ENCODE measurements at regions not wholly inside any gene's neighbourhood (a gene's known extent, or its start where the extent isn't known, plus 50 kb on each side); places are given as distances from the start of the nearest gene placed in this dataset.

- DNase-seq = no peak
These were observed 53.0 kb upstream of the ANKEF1 start for GRCh38 chr20:9981829-9982228.

DNA sequence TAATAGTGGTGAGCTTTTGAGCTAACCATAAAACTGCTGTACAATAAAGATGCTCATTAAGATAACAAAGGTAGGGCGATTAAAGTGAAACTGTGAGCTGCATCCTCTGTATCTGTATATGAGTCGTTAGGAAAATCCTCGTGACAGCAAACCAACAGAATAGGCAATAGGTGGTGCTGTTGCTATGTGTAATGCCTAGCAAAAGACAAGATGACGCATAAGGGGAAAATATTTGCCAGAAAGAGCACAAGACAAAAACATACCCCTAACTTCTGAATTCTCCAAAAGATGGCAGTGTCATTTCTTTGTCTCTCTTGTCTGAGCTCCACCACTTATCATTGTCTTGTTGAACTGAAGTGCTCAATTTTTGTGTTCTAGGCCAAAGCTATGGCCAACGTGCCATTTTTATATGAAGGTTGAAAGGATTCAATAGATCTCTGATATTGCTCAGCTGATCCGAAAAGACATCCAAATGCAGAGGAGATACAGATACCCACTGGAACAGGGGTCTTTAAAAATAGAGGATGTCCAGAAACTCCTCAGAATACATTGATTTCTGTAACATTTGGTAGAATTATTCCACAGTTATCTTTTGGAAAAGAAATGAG lies 56.3 kb upstream of the ANKEF1 start:
- no peak for DNase-seq

DNA sequence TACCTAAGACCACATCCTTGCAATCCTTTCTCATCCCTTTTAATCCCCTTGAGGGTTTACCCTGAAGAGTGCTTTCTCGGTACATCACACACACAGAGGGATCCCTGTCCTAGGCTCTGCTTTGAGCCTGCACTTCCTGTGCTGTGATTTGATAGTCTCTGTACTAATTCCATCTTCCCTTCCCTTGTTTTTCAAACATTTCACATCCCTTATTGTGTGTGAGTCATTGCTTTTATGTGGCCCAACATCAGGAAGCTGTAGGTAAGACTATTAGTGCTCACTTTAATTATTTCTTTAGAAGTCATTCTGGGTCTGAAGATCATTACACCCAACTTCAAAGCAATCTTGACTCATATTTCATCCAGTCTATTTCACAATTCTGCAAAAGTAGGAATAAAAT lies 57.2 kb upstream of the ANKEF1 start:
- no peak for DNase-seq

DNA sequence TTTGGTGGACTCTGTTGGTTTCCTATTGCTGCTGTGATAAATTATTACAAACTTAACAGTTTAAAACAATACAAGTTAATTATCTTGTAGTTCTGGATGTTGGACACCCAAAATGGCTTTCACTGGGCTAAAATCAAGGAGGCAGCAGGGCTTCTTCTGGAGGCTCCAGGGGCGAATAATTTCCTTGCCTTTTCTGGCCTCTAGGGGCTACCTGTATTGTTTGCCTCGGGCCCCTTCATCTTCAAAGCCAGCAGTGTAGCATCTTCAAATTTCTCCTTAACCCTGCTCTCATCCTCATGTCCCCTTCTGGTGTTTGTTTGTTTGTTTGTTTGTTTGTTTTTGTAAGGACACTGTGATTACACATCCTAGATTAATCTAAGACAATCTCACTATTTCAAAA lies 60.5 kb upstream of the ANKEF1 start:
- no peak for DNase-seq

- DNase-seq = no peak
These were observed 63.0 kb upstream of the ANKEF1 start for GRCh38 chr20:9971746-9972145.

- no peak for DNase-seq
These were observed 65.2 kb upstream of the ANKEF1 start for GRCh38 chr20:9969626-9970025.

GRCh38 chr20:9968015-9968414 lies 66.8 kb upstream of the ANKEF1 start:
- no peak for DNase-seq

GRCh38 chr20:9966966-9967365 lies 67.8 kb upstream of the ANKEF1 start:
- DNase-seq = no peak

DNA sequence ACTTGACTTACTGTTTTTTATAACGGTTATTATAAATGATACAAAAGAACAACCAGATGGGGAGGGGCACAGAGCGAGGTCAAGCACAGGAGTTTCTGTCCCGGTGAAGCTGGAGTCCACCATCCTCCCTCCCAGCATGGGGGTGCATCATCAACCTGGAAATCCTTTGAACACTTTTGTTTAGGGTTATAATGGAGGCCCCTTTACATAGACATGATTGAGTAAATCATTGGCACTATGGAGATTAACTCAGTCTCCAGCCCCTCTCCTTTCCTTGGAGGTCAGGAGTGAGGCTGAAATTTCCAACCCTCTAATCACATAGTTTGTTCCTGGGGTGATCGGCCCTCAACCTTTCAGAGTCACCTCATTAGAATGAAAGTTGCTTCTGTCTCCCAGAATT lies 71.8 kb upstream of the ANKEF1 start:
- DNase-seq = no peak

GRCh38 chr20:9958693-9959092 lies 76.1 kb upstream of the ANKEF1 start:
- no peak for DNase-seq

GRCh38 chr20:9955646-9956045 lies 79.1 kb upstream of the ANKEF1 start:
- no peak for DNase-seq

DNA sequence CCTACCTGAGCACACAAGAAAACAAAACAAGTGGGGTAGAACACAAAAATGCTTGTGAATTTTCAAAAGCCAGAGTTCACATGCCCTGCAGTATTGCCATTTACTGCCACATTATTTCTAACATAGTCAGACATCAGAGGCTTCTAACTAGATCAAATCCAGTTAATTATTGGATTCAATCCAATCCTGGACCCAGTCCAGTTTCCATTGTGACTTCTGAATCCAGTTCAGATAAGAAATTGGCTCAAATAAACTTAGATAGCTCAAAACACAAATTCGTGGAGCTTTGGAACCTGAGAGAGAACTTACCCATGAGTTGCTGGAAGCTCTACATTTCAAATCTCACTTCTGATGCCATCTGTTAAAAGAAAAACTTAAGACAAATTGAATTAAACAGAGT lies 85.2 kb upstream of the ANKEF1 start:
- DNase-seq = no peak

GRCh38 chr20:9945408-9945807 lies 89.4 kb upstream of the ANKEF1 start:
- no peak for DNase-seq

GRCh38 chr20:9942736-9943135 lies 92.1 kb upstream of the ANKEF1 start:
- no peak for DNase-seq

DNA sequence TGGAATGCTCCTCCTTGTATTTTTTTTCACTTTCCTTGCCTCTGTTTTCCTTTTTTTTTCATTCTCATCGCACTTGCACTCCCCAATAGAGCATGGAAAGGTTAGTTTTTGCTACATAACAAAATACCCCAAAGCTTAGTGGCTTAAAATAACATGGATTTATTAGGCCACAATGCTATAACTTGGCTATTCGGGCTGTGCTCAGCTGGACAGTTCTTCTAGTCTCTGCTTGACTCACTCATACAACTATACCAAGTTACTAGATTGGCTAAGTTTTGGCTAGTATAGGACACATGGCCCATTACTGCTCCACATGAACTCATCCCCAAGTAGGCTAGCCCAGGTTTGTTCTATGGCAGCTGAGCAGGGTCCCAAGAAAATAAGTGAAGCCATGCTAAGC lies 94.5 kb upstream of the ANKEF1 start:
- DNase-seq = no peak

DNA sequence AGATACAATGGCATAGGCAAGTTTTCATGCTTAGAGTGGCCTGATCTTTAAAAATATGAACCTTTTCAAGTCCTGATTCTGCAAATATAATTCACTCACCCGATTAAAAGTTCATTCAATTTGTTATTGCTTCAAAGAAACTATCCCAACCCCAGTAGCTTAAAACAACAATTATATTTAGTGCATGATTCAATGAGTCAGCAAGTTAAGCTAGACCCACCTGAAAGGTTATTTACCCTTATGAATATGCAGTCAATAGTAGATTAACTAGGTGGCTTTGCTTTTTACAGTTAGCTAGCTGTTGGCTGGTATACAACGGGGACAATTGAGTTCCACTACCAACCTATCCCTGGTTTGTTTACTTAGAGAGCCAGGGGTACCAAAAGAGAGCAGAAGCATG lies 95.6 kb upstream of the ANKEF1 start:
- DNase-seq = no peak

GRCh38 chr20:9935285-9935684 lies 96.4 kb upstream of the PAK5 start:
- DNase-seq = no peak

GRCh38 chr20:9930142-9930541 lies 91.3 kb upstream of the PAK5 start:
- DNase-seq = no peak

DNA sequence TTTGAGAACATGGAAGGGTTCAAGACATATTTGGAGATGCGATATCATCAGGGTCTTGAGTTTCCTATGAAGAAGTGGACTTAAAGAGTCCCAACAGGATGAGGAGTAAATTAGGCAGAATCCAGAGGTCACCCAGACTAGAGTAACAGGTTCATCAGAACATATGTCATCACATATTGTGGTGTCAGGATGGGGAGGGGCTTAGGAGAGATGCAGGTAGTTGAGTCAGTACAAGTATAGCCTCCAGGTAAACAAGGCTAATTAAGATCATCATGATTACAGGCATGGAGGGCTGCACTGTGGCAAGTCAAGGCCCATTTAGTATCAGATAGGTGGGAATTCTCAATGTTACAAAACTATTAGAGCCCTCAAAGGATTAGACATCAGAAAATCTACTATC lies 90.1 kb upstream of the PAK5 start:
- no peak for DNase-seq

- DNase-seq = no peak
These were observed 89.4 kb upstream of the PAK5 start for GRCh38 chr20:9928281-9928737.

- DNase-seq = no peak
These were observed 88.3 kb upstream of the PAK5 start for GRCh38 chr20:9927224-9927623.

- no peak for DNase-seq
These were observed 87.6 kb upstream of the PAK5 start for GRCh38 chr20:9926476-9926875.

DNA sequence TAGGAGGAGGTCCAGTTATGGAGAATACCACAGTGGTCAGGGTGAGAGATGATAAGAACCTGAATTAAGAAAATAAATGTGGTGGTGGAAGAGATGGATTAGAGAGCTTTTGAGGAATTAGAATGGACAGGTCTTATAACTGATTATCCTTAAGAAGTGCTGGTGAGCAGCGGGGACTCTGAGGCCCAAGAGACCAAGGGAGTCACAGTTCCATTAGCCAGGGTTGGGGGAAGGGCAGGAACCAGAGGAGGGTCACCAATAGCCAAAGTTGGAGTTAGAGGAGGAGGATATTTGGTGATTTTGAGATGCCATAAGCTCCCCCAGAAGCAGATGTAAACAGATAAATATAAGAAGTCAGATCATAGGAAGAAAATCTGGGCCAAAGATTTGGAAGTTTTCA lies 87.1 kb upstream of the PAK5 start:
- no peak for DNase-seq

DNA sequence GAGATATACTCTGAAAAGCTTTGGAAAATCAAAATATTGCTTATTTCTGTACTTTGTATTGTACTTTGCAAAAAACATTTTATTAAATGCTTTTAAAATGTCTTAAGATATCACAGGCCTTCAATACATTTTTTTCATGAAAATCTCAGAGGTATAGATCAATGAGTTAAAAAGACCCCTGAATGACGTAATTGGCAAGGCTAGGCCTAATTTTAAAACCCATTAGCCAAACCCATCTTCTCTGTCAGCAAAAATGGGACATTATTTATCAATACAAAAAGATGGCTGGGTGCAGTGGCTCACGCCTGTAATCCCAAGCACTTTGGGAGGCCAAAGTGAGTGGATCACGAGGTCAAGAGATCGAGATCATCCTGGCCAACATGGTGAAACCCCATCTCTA lies 84.8 kb upstream of the PAK5 start:
- no peak for DNase-seq

- DNase-seq = no peak
These were observed 82.0 kb upstream of the PAK5 start for GRCh38 chr20:9920866-9921265.

Data from activated naive CD4-positive, alpha-beta T cell treated with Interleukin-2 at 50 U/mL for 16 hours (primary cell).